K562 (cell line): ENCODE measurements at regions not wholly inside any gene's neighbourhood (a gene's known extent, or its start where the extent isn't known, plus 50 kb on each side); places are given as distances from the start of the nearest gene placed in this dataset.

Experiments used
- ATAC-seq: fragments of 200-7000 bp; cut with Tn5 transposase; 3 replicates; pipeline ENCODE4 v1.9.1; 2020; ENCODE audit warnings: moderate library complexity
- BruUV-seq: library from RNA; stranded (reverse); fragments of 400-500 nt; replicated peaks from 2 replicates; lab custom pipeline; 2021; lab: Mats Ljungman, UMichigan
- CTCF ChIA-PET: fragments of 300-600 bp; formaldehyde crosslinking; extraction: SDS; loops from one replicate; lab custom pipeline; 2021; ENCODE audit warnings: low intra/inter-chr PET ratio; lab: Yijun Ruan, JAX
- POLR2A ChIA-PET: fragments of 300-600, 350-650 bp; sonication (Branson Sonifier 250); formaldehyde crosslinking; extraction: SDS; loops from one replicate; lab custom pipeline; 2021; ENCODE audit warnings: antibody characterized with exemption, inconsistent platforms; lab: Yijun Ruan, JAX
- DNase-seq, 4 experiments: peaks; one replicate each; pipeline versions ENCODE4 v3.0.0 to v3.0.0-alpha.2; 2011 to 2018; ENCODE audit warnings: low spot score in 3 of 4, mixed read lengths in 3 of 4; ENCODE audit errors: extremely low read depth in 1 of 4
- FAIRE-seq: peaks from 2 replicates; lab custom pipeline; 2011; peaks lifted over from hg19 to GRCh38; lab: Jason Lieb, UNC
- H2AFZ ChIP-seq: 2 replicates; pipeline ENCODE4 v1.6.0; 2011; ENCODE audit warnings: low read depth, low read length, control low read depth, inconsistent platforms
- H3K27ac ChIP-seq: fragments of 200-600 bp; 3 replicates; pipeline ENCODE4 v1.8.0; 2011; ENCODE audit warnings: low read depth, mild to moderate bottlenecking, control low read depth, inconsistent platforms, low read length, moderate library complexity, mixed read lengths; ENCODE audit errors: extremely low read depth
- H3K27me3 ChIP-seq, 2 experiments: fragments of 300-600 bp in 1 of 2; 2 replicates in 1 of 2; 3 replicates in 1 of 2; pipeline versions ENCODE4 v1.6.0 to v1.8.0; 2011; ENCODE audit warnings: inconsistent platforms in 2 of 2, low read length in 2 of 2, mild to moderate bottlenecking in 1 of 2, mixed read lengths in 1 of 2, moderate library complexity in 1 of 2; ENCODE audit not compliant: control insufficient read depth in 2 of 2, insufficient read depth in 2 of 2
- H3K36me3 ChIP-seq: fragments of 300-600 bp; 3 replicates; pipeline ENCODE4 v1.8.0; 2011; ENCODE audit warnings: mild to moderate bottlenecking, low read length, inconsistent platforms; ENCODE audit not compliant: control insufficient read depth, insufficient read depth
- H3K4me1 ChIP-seq, 2 experiments: fragments of 200-600 bp in 1 of 2; replicated peaks in 1 of 2; 2 replicates in 1 of 2; 3 replicates in 1 of 2; pipeline versions ENCODE4 v1.5.1 to v1.8.0; 2011; ENCODE audit warnings: inconsistent platforms in 2 of 2, low read length in 2 of 2, mild to moderate bottlenecking in 1 of 2, mixed read lengths in 1 of 2, moderate library complexity in 1 of 2; ENCODE audit not compliant: control insufficient read depth in 2 of 2, insufficient read depth in 2 of 2
- H3K4me2 ChIP-seq: 2 replicates; pipeline ENCODE4 v1.6.1; 2011; ENCODE audit warnings: low read length, control low read depth, inconsistent platforms, mixed read lengths; ENCODE audit not compliant: insufficient read depth
- H3K4me3 ChIP-seq: fragments of 200-600 bp; sonication (generic), shearing (Covaris generic); 2 replicates; pipeline ENCODE4 v1.5.1; 2016; ENCODE audit warnings: control low read depth, inconsistent platforms
- H3K79me2 ChIP-seq: fragments of 200-600 bp; 3 replicates; pipeline ENCODE4 v1.8.0; 2011; ENCODE audit warnings: low read length, inconsistent platforms; ENCODE audit not compliant: control insufficient read depth, insufficient read depth
- H3K9ac ChIP-seq, 2 experiments: 2 replicates each; pipeline versions ENCODE4 v1.6.0 to v1.6.1; 2011; ENCODE audit warnings: low read depth in 2 of 2, low read length in 2 of 2, control low read depth in 1 of 2, inconsistent platforms in 1 of 2, mild to moderate bottlenecking in 1 of 2, mixed read lengths in 1 of 2; ENCODE audit not compliant: insufficient read depth in 1 of 2
- H3K9me1 ChIP-seq: one replicate; pipeline ENCODE4 v1.6.0; 2011; ENCODE audit warnings: inconsistent platforms, mild to moderate bottlenecking, low read length, moderate library complexity; ENCODE audit not compliant: control insufficient read depth, insufficient read depth
- H3K9me3 ChIP-seq: replicated peaks from 2 replicates; pipeline ENCODE4 v1.5.1; 2011; ENCODE audit warnings: low read depth, low read length, inconsistent platforms; ENCODE audit not compliant: control insufficient read depth, insufficient read depth
- H4K20me1 ChIP-seq: replicated peaks from 2 replicates; pipeline ENCODE4 v1.6.1; 2011; ENCODE audit warnings: low read length, inconsistent platforms, mixed read lengths; ENCODE audit not compliant: control insufficient read depth, insufficient read depth
- CSDE1 ChIP-seq, 2 experiments: fragments of 450-650 bp; IDR thresholded peaks; 2 replicates each; pipeline ENCODE4 v1.6.1; 2016; ENCODE audit warnings: mild to moderate bottlenecking in 1 of 2
- RERE ChIP-seq: sonication (generic); formaldehyde crosslinking; IDR thresholded peaks from 2 replicates; pipeline ENCODE4 v1.8.0; 2023; ENCODE audit warnings: missing genetic modification reagents, mild to moderate bottlenecking, borderline replicate concordance
- SP2 ChIP-seq: IDR thresholded peaks from 2 replicates; pipeline ENCODE4 v1.6.1; 2011; ENCODE audit warnings: mild to moderate bottlenecking, low read depth, low read length, moderate library complexity; ENCODE audit not compliant: poor library complexity, severe bottlenecking; ENCODE audit errors: extremely low read depth
- WGBS: fragments of 100-300 bp; shearing (Covaris generic); methylation state at CpG from one replicate; pipeline ENCODE4 v1.1.6; 2016; ENCODE audit warnings: low coverage, mixed read lengths; ENCODE audit not compliant: insufficient coverage; ENCODE audit errors: missing lambda C conversion rate; 5-methylcytosine and 5-hydroxymethylcytosine counted together
- in situ Hi-C: fragments of 300-500 bp; cut with MboI; formaldehyde crosslinking; loops from 4 replicates; pipeline ENCODE4 v1.15.0; 2018; ENCODE audit warnings: inconsistent platforms, mixed read lengths
- intact Hi-C: fragments of 100-400 bp; cut with micrococcal nuclease; formaldehyde crosslinking; loops from 2 replicates; pipeline ENCODE4 v1.14.2; 2022

GRCh38 chr15:62394079-62394478 lies 229.0 kb upstream of the C2CD4B start:
- CTCF ChIA-PET, result no interaction called here

More at GRCh38 chr15:62394079-62394478, 229.0 kb upstream of the C2CD4B start:
- H3K9me1 ChIP-seq, result no peaks in the 10 kb centered on the region
- H3K4me1 ChIP-seq, result peaks cover 4 to 25% of the 10 kb centered on the region in 2 experiments; a peak in 4 of 5 replicates
- no peak overlapping the region for H3K4me2 ChIP-seq
- ATAC-seq (no peak), DNase-seq (no peak), FAIRE-seq (no peak)
- no peak overlapping the region for H3K9ac ChIP-seq
- H3K9me3 ChIP-seq, result no peaks in the 10 kb centered on the region
- peaks cover 7% of the 10 kb centered on the region; the same call in 1 of the 3 replicates for H3K79me2 ChIP-seq
- no peaks in the 10 kb centered on the region for H3K36me3 ChIP-seq
- peaks cover 16 to 17% of the 10 kb centered on the region in 2 experiments for H3K27me3 ChIP-seq
- POLR2A ChIA-PET, result interaction anchor here (1.2 kb wide), 1 partner anchor 8 kb away, joined by 3 read pairs; no protein-coding TSS in a partner anchor
- in situ Hi-C loops (no loop called here), intact Hi-C loops (no loop called here)
- BruUV-seq, result no TSS peak
- no peak for TF ChIP-seq RERE
- TF ChIP-seq SP2, result no peak
- TF ChIP-seq CSDE1 (IDR thresholded peaks at IDR 0.05), result no peak
- H2AFZ ChIP-seq, result no peak overlapping the region
- no peaks in the 10 kb centered on the region for H4K20me1 ChIP-seq
- no peak overlapping the region for H3K27ac ChIP-seq
- WGBS, result 0% methylated on average over 2 of the region's 2 CpGs
- H3K4me3 ChIP-seq, result no peak overlapping the region
